GM21529 (cell line): ENCODE measurements at regions not wholly inside any gene's neighbourhood (a gene's known extent, or its start where the extent isn't known, plus 50 kb on each side); places are given as distances from the start of the nearest gene placed in this dataset.

ENCODE experiments used
- ATAC-seq: cut with Tn5 transposase; IDR thresholded peaks from one replicate; pipeline ENCODE4 v1.9.1; 2021; ENCODE audit not compliant: unreplicated experiment

GRCh38 chr15:70449311-70450141, 313.8 kb downstream of the UACA start:
- no peak for ATAC-seq

- no peak for ATAC-seq
Measured at GRCh38 chr15:70447928-70448698, 315.2 kb downstream of the UACA start.

- ATAC-seq = no peak
Measured at GRCh38 chr15:70447521-70447920, 315.8 kb downstream of the UACA start.

GRCh38 chr15:70447081-70447480, 316.3 kb downstream of the UACA start:
- no peak for ATAC-seq

GRCh38 chr15:70443486-70444273, 319.7 kb downstream of the UACA start:
- ATAC-seq = no peak

- ATAC-seq = no peak
Measured at GRCh38 chr15:70442616-70443321, 320.6 kb downstream of the UACA start.

- no peak for ATAC-seq
Measured at GRCh38 chr15:70442211-70442610, 321.1 kb downstream of the UACA start.

- ATAC-seq = no peak
Measured at GRCh38 chr15:70440416-70441138, 322.8 kb downstream of the UACA start.

- no peak for ATAC-seq
Measured at GRCh38 chr15:70439880-70440279, 323.5 kb downstream of the UACA start.

GRCh38 chr15:70439304-70439877, 324.0 kb downstream of the UACA start:
- ATAC-seq = no peak

GRCh38 chr15:70438776-70439175, 324.6 kb downstream of the UACA start:
- no peak for ATAC-seq

GRCh38 chr15:70437882-70438451, 325.4 kb downstream of the UACA start:
- ATAC-seq = no peak

GRCh38 chr15:70437089-70437488, 326.3 kb downstream of the UACA start:
- ATAC-seq = no peak

GRCh38 chr15:70436428-70436827, 326.9 kb downstream of the UACA start:
- ATAC-seq = peak; percentile 46

GRCh38 chr15:70435872-70436271, 327.5 kb downstream of the UACA start:
- peak; percentile 42 for ATAC-seq

- ATAC-seq = peak; percentile 50
Measured at GRCh38 chr15:70435369-70435768, 328.0 kb downstream of the UACA start.

- ATAC-seq = no peak
Measured at GRCh38 chr15:70433586-70434324, 329.6 kb downstream of the UACA start.

- ATAC-seq = no peak
Measured at GRCh38 chr15:70432924-70433495, 330.3 kb downstream of the UACA start.
